HFFc6 (cell line): ENCODE measurements at regions not wholly inside any gene's neighbourhood (a gene's known extent, or its start where the extent isn't known, plus 50 kb on each side); places are given as distances from the start of the nearest gene placed in this dataset.
A peak's percentile ranks its signal among the peaks of the same experiment; 100 is the strongest.
"Not testable (repeated sequence)": the region's sequence is repeated elsewhere in the genome, so short reads cannot be mapped to it uniquely, and the experiment has no call there.

Experiments
- DNase-seq: peaks from one replicate; pipeline ENCODE4 v3.0.0-alpha.2; 2018
- H3K27ac Mint-ChIP-seq: 2 replicates; pipeline ENCODE4 v1.8.0; 2020; ENCODE audit warnings: mild to moderate bottlenecking, mixed read lengths
- H3K27me3 Mint-ChIP-seq: 2 replicates; pipeline ENCODE4 v1.8.0; 2021; ENCODE audit warnings: mild to moderate bottlenecking, moderate library complexity, mixed read lengths; ENCODE audit not compliant: insufficient read depth
- H3K36me3 Mint-ChIP-seq: 2 replicates; pipeline ENCODE4 v1.8.0; 2021; ENCODE audit warnings: low read depth, mixed read lengths
- H3K4me1 Mint-ChIP-seq: 2 replicates; pipeline ENCODE4 v1.8.0; 2020; ENCODE audit warnings: low read depth, mixed read lengths
- H3K4me3 Mint-ChIP-seq: 2 replicates; pipeline ENCODE4 v1.8.0; 2020; ENCODE audit warnings: mild to moderate bottlenecking, moderate library complexity, mixed read lengths
- H3K9me3 Mint-ChIP-seq: 2 replicates; pipeline ENCODE4 v1.8.0; 2020; ENCODE audit warnings: mild to moderate bottlenecking, mixed read lengths
- CTCF ChIP-seq: fragments of 200-600 bp; sonication (generic); IDR thresholded peaks from 2 replicates; pipeline ENCODE4 v1.5.0; 2021; ENCODE audit warnings: antibody characterized with exemption, mild to moderate bottlenecking

GRCh38 chr6:21731411-21732031, 138.0 kb downstream of the SOX4 start:
- peaks cover 20% of the 10 kb centered on the region for H3K4me1 Mint-ChIP-seq
- H3K27ac Mint-ChIP-seq: no peak overlapping the region
- peak; percentile 10 for DNase-seq
- no peak overlapping the region for H3K4me3 Mint-ChIP-seq
- H3K27me3 Mint-ChIP-seq: no peaks in the 10 kb centered on the region; the same call in 1 of the 2 replicates
- H3K9me3 Mint-ChIP-seq: no peaks in the 10 kb centered on the region
- no peak for TF ChIP-seq CTCF
- no peaks in the 10 kb centered on the region for H3K36me3 Mint-ChIP-seq

- not testable (repeated sequence) for H3K36me3 Mint-ChIP-seq, H3K4me3 Mint-ChIP-seq, H3K9me3 Mint-ChIP-seq, DNase-seq, H3K27me3 Mint-ChIP-seq, H3K27ac Mint-ChIP-seq
- H3K4me1 Mint-ChIP-seq: peaks cover 16% of the 10 kb centered on the region
Observed at GRCh38 chr6:21732032-21732730, 138.6 kb downstream of the SOX4 start.

- Mint-ChIP-seq H3K27ac (no peak overlapping the region), H3K9me3 (no peaks in the 10 kb centered on the region), H3K4me3 (no peak overlapping the region), H3K4me1 (peaks cover 16% of the 10 kb centered on the region), H3K36me3 (no peaks in the 10 kb centered on the region), H3K27me3 (no peaks in the 10 kb centered on the region; the same call in 1 of the 2 replicates)
- no peak for TF ChIP-seq CTCF
- DNase-seq: no peak
Observed at GRCh38 chr6:21732731-21733130, 139.2 kb downstream of the SOX4 start.

- no peak for DNase-seq
- Mint-ChIP-seq H3K9me3 (no peaks in the 10 kb centered on the region), H3K4me3 (no peak overlapping the region), H3K27ac (no peak overlapping the region), H3K36me3 (no peaks in the 10 kb centered on the region), H3K27me3 (no peaks in the 10 kb centered on the region; the same call in 1 of the 2 replicates), H3K4me1 (peaks cover 20% of the 10 kb centered on the region)
- TF ChIP-seq CTCF: no peak
Observed at GRCh38 chr6:21733311-21733710, 139.8 kb downstream of the SOX4 start.

- TF ChIP-seq CTCF: no peak
- H3K36me3 Mint-ChIP-seq: no peaks in the 10 kb centered on the region
- H3K4me1 Mint-ChIP-seq: peaks cover 24% of the 10 kb centered on the region
- no peak overlapping the region for H3K27ac Mint-ChIP-seq
- no peaks in the 10 kb centered on the region for H3K9me3 Mint-ChIP-seq
- no peak for DNase-seq
- no peaks in the 10 kb centered on the region; the same call in 1 of the 2 replicates for H3K27me3 Mint-ChIP-seq
- no peak overlapping the region for H3K4me3 Mint-ChIP-seq
Observed at GRCh38 chr6:21734204-21734603, 140.7 kb downstream of the SOX4 start.
